Erythroblast (primary cell): ENCODE measurements at regions not wholly inside any gene's neighbourhood (a gene's known extent, or its start where the extent isn't known, plus 50 kb on each side); places are given as distances from the start of the nearest gene placed in this dataset.

Experiments
- GATA1 ChIP-seq: IDR thresholded peaks from 2 replicates; pipeline ENCODE4 v1.6.1; 2011; ENCODE audit warnings: low read depth, mild to moderate bottlenecking, control low read depth, low read length, moderate library complexity
- POLR2A ChIP-seq: IDR thresholded peaks from 2 replicates; pipeline ENCODE4 v1.6.1; 2011; ENCODE audit warnings: mild to moderate bottlenecking, low read length

GRCh38 chr20:57102160-57102559, 164.3 kb downstream of the BMP7 start:
- no peak for TF ChIP-seq POLR2A
- TF ChIP-seq GATA1: no peak
